ENCODE measurements at regions not wholly inside any gene's neighbourhood (a gene's known extent, or its start where the extent isn't known, plus 50 kb on each side); places are given as distances from the start of the nearest gene placed in this dataset.
"Not testable (repeated sequence)": the region's sequence is repeated elsewhere in the genome, so short reads cannot be mapped to it uniquely, and the experiment has no call there.

DNA sequence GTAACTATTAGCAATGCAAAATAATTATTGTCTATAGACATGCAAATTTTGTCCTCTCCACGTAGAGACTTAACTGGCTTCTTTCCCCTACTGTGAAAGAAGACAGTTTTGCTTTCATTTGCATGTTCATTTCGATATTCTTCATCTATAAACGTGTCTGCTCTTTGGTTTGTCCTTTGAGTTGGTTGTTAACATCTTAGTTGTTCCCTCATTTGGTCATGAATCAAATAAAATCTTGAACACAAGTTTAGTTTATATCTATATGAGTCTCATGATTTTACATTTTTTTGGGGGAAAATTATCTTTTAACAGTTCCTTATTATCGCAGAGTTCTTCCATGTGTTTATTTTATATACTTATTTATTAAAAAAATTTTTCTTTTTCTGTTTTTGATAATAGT lies 214.4 kb downstream of the UTP18 start:
- Mint-ChIP-seq H3K4me3 (no peak overlapping the region), H3K27ac (no peak overlapping the region), H3K36me3 (ENCODE audit: low read depth) (no peaks in the 10 kb centered on the region), H3K4me1 (ENCODE audit: low read depth) (peaks cover 1% of the 10 kb centered on the region), H3K9me3 (no peaks in the 10 kb centered on the region), H3K27me3 (ENCODE audit: low read depth) (peaks cover 25% of the 10 kb centered on the region)

DNA sequence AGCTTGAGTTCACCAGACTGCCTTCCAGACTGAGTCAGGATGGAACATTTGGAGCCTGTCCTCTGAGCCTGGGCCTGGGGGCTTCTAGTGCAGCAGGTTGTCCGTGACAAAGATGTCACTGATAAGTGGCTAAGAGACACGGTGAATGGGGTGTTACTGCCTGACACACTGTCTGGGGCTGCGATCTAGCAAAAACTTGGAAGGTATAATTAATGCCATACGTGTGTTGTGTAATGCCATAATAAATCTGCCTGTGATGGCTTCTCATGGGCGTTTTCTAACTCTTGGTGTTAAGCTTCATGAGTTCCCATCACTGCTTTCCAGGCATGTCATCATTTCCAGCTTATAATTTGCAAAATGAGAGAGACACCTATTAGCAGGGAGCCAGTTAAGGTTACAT lies 215.4 kb downstream of the UTP18 start:
- Mint-ChIP-seq H3K36me3 (ENCODE audit: low read depth) (no peaks in the 10 kb centered on the region), H3K4me3 (no peak overlapping the region), H3K27me3 (ENCODE audit: low read depth) (peaks cover 25% of the 10 kb centered on the region), H3K9me3 (peaks cover under 1% of the 10 kb centered on the region), H3K27ac (no peak overlapping the region), H3K4me1 (ENCODE audit: low read depth) (peaks cover 1% of the 10 kb centered on the region)

DNA sequence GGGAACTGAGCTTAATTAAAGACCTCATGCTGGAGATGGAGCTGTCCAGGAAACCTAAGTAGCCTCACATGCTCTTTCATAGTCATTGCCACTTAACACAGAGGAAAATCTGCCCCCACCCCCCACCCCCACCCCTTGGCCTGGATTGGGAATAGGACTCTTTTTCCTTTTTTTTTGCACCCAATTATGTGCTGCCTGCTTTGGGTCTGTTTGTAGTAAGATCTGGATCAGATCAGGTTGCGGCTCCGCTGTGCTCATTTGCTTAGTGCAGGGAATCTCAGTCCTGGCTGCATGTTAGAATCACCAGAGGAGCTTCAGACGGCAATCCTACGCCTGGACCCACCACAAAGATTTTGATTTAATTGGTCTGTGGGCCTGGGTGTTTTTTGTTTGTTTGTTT lies 219.0 kb downstream of the UTP18 start:
- Mint-ChIP-seq H3K9me3 (peaks cover 10% of the 10 kb centered on the region), H3K4me1 (ENCODE audit: low read depth) (peaks cover 3% of the 10 kb centered on the region), H3K4me3 (no peak overlapping the region), H3K27me3 (ENCODE audit: low read depth) (peaks cover 11% of the 10 kb centered on the region), H3K27ac (no peak overlapping the region), H3K36me3 (ENCODE audit: low read depth) (no peaks in the 10 kb centered on the region)

DNA sequence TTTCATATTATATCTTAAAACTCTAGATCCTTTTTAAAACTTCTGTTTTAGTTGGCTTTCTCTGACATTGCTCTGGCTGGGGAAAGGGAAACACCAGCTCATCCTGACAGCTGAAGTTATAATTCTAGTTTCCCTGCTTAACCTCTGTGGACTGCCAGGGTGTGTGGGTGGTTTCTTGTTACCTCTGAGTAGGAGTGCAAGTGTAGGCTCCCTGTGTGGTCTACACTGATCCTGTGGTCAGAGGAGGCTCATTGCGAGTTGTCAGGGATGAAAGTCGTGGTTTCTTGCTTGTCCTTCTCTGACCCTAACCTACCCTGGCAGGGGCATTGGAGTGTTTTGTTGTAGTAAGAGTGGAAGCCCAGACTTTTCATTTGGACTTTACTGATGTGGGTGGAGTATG lies 221.0 kb downstream of the UTP18 start:
- no peak overlapping the region for H3K27ac Mint-ChIP-seq
- no peaks in the 10 kb centered on the region for H3K36me3 Mint-ChIP-seq (ENCODE audit: low read depth)
- H3K4me1 Mint-ChIP-seq (ENCODE audit: low read depth) = peaks cover 3% of the 10 kb centered on the region
- peaks cover 19% of the 10 kb centered on the region for H3K27me3 Mint-ChIP-seq (ENCODE audit: low read depth)
- H3K9me3 Mint-ChIP-seq = peaks cover 10% of the 10 kb centered on the region
- no peak overlapping the region for H3K4me3 Mint-ChIP-seq

DNA sequence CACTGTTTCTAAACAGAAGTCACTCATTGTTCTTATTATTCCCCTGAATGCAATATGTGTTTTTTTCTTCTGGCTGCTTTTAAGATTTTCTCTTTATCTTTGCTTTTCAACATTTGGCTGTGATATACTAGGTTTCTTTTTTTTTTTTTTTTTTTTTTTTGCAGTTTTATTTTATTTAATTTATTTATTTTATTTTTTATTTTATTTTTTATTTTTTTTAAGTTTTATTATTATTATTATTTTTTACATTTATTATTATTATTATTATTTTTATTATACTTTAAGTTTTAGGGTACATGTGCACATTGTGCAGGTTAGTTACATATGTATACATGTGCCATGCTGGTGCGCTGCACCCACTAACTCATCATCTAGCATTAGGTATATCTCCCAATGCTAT lies 221.9 kb downstream of the UTP18 start:
- peaks cover 13% of the 10 kb centered on the region for H3K27me3 Mint-ChIP-seq (ENCODE audit: low read depth)
- H3K36me3 Mint-ChIP-seq (ENCODE audit: low read depth); H3K4me3 Mint-ChIP-seq; H3K27ac Mint-ChIP-seq; H3K9me3 Mint-ChIP-seq; H3K4me1 Mint-ChIP-seq (ENCODE audit: low read depth): not testable (repeated sequence)

DNA sequence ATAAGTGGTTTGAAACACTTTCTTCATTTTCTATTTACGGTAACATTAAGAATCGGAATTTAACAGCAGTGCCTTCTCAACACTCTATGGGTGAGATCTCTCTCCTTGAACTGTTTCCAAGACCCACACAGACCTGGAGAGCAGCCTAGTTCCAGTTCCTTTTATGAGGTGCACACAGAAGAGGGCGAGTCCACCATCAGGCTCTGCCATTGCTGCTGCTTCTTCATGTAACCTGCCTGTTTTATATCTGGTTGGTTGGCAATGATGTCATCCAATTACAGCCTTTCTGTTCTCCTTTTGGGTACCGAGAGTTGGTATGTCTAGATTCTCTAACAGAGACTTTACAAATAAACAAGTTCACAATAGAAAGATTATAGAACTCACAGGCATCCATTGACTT lies 225.7 kb downstream of the UTP18 start:
- Mint-ChIP-seq H3K9me3 (peaks cover 5% of the 10 kb centered on the region), H3K27ac (no peak overlapping the region), H3K4me3 (no peak overlapping the region), H3K27me3 (ENCODE audit: low read depth) (peaks cover 14% of the 10 kb centered on the region), H3K4me1 (ENCODE audit: low read depth) (peaks cover 8% of the 10 kb centered on the region), H3K36me3 (ENCODE audit: low read depth) (no peaks in the 10 kb centered on the region)

DNA sequence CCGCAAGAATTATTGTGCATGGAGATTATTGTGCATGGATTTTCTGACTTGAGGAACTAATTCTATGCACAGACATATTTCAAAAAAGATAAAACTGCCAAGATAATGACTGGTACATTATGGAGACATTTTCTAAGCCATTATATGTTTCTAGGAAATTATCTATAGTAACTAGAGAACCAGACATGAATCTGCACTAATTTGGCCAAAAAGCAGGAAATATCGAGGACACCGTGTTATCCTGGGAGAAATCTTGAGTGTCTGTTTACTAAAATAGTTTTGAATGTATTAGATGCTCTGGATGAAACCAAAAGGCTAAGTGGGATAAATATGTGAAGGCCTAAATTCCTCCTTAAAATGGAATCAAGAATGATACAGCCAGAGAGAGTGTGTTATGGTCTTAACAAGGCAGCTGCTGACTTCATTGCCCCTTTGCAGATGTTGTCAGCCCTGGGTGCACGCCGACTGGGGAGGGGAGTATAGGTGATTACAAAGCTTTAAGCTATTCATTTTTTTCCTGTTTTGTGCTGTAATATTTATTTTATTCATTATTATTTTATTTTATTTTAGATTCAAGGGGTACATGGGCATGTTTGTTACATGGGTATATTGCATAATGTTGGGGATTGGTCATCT lies 226.7 kb downstream of the UTP18 start:
- Mint-ChIP-seq H3K27ac (no peak overlapping the region), H3K9me3 (no peaks in the 10 kb centered on the region), H3K4me1 (ENCODE audit: low read depth) (peaks cover 5% of the 10 kb centered on the region), H3K27me3 (ENCODE audit: low read depth) (peaks cover 14% of the 10 kb centered on the region), H3K36me3 (ENCODE audit: low read depth) (no peaks in the 10 kb centered on the region), H3K4me3 (no peak overlapping the region)

DNA sequence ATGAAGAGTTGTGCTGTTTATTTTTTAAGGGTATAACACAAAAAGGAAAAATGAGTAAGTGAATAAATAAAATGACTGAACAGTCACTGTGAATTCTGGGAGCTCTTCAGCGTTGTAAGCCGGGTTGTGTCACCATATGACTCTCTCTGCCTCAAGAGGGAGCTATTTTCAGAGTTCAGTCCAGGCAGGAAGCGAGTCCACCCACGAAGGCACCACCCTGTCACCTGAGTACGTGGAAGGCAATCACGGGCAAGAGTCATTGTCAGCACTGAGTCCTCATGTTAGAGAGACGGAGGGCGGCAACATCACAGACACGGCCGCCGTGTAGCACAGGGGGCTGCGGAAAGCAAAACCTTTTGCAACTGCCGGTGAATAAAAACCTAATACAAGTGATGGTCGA lies 227.6 kb downstream of the UTP18 start:
- peaks cover 5% of the 10 kb centered on the region for H3K4me1 Mint-ChIP-seq (ENCODE audit: low read depth)
- H3K9me3 Mint-ChIP-seq = no peaks in the 10 kb centered on the region
- peaks cover 14% of the 10 kb centered on the region for H3K27me3 Mint-ChIP-seq (ENCODE audit: low read depth)
- no peaks in the 10 kb centered on the region for H3K36me3 Mint-ChIP-seq (ENCODE audit: low read depth)
- peak overlapping the region; percentile 18 for H3K4me3 Mint-ChIP-seq
- H3K27ac Mint-ChIP-seq = no peak overlapping the region

DNA sequence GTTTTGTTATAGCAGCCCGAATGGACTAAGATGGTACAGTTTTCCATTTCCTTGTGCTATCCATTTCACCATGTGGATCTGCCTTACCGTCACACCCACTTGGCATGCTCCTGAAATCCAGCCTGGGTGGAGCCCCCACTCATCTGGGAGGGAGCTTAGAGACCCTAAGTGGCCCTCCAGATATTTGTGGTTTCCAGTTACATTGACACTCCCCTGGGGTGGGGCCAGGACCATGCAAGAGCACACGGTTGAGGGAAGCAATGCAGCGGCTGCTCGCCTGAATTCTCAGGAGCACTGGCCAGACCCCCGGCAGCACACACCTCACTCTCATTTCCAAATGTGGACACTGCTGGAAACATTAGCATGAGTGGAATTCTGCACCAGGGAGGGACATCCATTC lies 231.1 kb downstream of the UTP18 start:
- peaks cover 5% of the 10 kb centered on the region for H3K4me1 Mint-ChIP-seq (ENCODE audit: low read depth)
- H3K27me3 Mint-ChIP-seq (ENCODE audit: low read depth) = peaks cover 6% of the 10 kb centered on the region
- H3K9me3 Mint-ChIP-seq = no peaks in the 10 kb centered on the region
- H3K4me3 Mint-ChIP-seq = no peak overlapping the region
- H3K27ac Mint-ChIP-seq = no peak overlapping the region
- H3K36me3 Mint-ChIP-seq (ENCODE audit: low read depth) = no peaks in the 10 kb centered on the region

DNA sequence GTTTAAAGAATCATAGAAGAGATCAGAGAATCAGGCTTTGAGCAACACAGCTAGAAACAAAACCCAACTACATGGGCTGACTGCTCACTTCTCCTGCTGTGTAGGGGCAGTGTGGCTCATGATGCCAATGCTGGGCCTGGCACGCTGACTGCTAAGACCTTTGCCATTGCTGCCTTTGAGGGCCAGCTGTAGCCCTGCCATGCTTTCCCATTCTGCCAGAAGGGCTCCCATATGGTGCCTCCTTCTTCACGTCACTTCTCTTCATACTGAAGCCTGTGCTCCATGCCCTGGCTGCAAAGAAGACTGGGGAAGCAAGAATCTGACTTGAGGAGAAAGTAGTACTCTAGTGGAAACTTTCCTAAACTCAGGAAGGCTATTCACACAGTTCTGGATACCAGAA lies 232.9 kb downstream of the UTP18 start:
- no peaks in the 10 kb centered on the region for H3K9me3 Mint-ChIP-seq
- H3K36me3 Mint-ChIP-seq (ENCODE audit: low read depth) = no peaks in the 10 kb centered on the region
- no peak overlapping the region for H3K27ac Mint-ChIP-seq
- no peaks in the 10 kb centered on the region for H3K4me1 Mint-ChIP-seq (ENCODE audit: low read depth)
- H3K27me3 Mint-ChIP-seq (ENCODE audit: low read depth) = no peaks in the 10 kb centered on the region
- H3K4me3 Mint-ChIP-seq = no peak overlapping the region

DNA sequence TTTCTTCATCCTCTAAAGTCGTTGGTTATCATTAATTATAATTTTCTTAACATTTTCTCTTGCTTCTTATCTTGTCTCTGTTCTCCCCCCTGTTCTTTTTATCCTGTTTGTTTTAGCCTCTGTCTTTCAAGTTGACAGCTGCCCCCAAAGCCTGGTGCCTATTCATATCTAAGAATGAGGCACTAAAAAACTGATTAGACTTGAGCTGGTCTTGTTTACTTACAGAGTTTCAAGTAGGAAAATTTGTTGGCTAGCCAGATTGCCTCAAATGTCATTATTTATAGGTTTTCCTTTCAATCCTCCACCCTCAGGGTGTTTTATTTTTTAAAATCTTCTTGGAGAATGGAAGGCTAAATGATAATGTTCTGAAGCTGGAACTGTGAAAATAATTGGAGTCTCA lies 236.0 kb downstream of the UTP18 start:
- H3K9me3 Mint-ChIP-seq = no peaks in the 10 kb centered on the region
- no peaks in the 10 kb centered on the region for H3K4me1 Mint-ChIP-seq (ENCODE audit: low read depth)
- no peaks in the 10 kb centered on the region for H3K27me3 Mint-ChIP-seq (ENCODE audit: low read depth)
- no peak overlapping the region for H3K4me3 Mint-ChIP-seq
- H3K36me3 Mint-ChIP-seq (ENCODE audit: low read depth) = no peaks in the 10 kb centered on the region
- H3K27ac Mint-ChIP-seq = no peak overlapping the region

DNA sequence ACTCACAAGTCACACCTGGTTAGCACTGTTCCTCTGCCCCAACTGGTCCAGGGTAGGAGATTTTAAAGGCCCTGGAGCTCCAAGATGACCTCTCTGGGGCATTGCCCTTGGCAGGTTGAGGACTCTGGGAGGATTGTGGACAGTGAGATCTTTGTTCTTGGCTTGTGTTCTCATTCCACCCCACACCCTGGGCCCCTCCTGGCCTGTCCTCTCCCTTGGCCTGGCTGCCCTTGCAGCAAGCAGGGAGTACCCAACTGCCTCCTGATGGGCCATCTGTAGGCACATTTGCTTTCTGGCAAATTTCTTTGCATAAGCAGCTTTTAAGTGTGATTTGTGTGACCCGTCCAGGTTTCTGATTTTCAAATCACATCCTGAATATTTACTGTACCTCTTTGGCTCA lies 239.6 kb downstream of the UTP18 start:
- Mint-ChIP-seq H3K9me3 (no peaks in the 10 kb centered on the region), H3K27me3 (ENCODE audit: low read depth) (peaks cover 4% of the 10 kb centered on the region), H3K36me3 (ENCODE audit: low read depth) (no peaks in the 10 kb centered on the region), H3K4me3 (no peak overlapping the region), H3K27ac (no peak overlapping the region), H3K4me1 (ENCODE audit: low read depth) (no peaks in the 10 kb centered on the region)

DNA sequence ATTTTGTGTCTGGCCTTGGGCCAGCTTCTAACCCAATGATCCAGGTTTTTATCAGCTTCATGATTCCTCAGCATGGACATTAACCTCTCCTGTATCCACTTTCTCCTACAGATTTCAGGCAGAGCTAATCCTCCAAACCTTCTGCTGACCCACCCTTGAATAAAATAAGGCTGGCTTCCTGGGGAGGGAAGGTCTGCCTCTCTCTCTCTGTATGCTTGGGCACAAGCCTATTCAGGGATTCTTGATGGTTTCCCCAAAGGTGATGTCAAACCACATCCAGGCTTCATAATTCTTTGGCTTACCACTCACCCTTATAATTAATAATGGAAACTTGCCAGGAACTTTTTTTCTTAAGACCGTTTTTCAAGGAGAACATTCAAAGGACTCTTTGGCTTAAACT lies 240.1 kb downstream of the UTP18 start:
- no peaks in the 10 kb centered on the region for H3K36me3 Mint-ChIP-seq (ENCODE audit: low read depth)
- H3K4me1 Mint-ChIP-seq (ENCODE audit: low read depth) = no peaks in the 10 kb centered on the region
- H3K4me3 Mint-ChIP-seq = no peak overlapping the region
- peaks cover 4% of the 10 kb centered on the region for H3K27me3 Mint-ChIP-seq (ENCODE audit: low read depth)
- H3K9me3 Mint-ChIP-seq = no peaks in the 10 kb centered on the region
- no peak overlapping the region for H3K27ac Mint-ChIP-seq

DNA sequence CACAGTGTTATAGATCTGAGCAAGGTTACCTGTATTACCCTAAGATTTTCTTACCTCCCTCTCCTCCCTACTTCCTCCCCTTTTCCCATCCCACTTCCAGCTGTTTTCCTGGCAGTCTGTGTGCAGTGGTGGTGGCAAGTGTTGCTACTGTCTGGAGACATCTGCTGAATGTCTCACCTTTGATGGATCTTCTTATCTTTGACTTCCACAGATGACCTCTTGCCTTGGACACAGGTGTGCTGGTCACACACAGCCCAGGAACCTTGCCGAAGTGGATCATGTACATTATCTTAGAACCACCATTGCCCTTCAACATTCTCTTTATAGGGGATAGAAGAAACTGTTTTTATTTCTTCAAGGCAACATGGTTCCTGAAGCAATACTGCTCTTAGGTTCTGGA lies 245.1 kb downstream of the UTP18 start:
- H3K9me3 Mint-ChIP-seq = no peaks in the 10 kb centered on the region

DNA sequence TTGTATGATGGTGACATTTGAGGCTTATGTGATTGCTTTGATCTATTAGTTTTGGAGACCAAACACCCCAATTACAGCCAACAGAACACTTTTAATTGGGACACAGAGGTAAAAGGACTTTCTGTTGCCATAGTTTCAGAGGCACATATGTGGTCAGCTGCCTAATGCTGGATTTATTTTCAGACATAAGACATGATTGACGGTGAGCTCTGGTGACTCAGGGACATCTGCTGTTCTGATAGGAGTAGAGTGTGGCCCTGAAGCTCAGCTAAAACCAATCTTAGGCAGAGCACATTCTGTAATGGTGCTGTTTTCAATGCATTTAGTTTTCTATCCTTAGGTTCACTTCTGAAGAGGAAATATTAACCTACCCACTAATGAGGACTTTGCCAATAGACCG lies 247.1 kb downstream of the UTP18 start:
- Mint-ChIP-seq H3K27ac (no peak overlapping the region), H3K27me3 (ENCODE audit: low read depth) (peaks cover 10% of the 10 kb centered on the region), H3K9me3 (no peaks in the 10 kb centered on the region), H3K4me1 (ENCODE audit: low read depth) (peaks cover 2% of the 10 kb centered on the region), H3K36me3 (ENCODE audit: low read depth) (no peaks in the 10 kb centered on the region), H3K4me3 (no peak overlapping the region)

More for the DNA sequence above, 245.1 kb downstream of the UTP18 start:
- Mint-ChIP-seq H3K36me3 (ENCODE audit: low read depth) (no peaks in the 10 kb centered on the region), H3K4me3 (no peak overlapping the region), H3K27ac (no peak overlapping the region), H3K27me3 (ENCODE audit: low read depth) (peaks cover 10% of the 10 kb centered on the region), H3K4me1 (ENCODE audit: low read depth) (no peaks in the 10 kb centered on the region)

DNA sequence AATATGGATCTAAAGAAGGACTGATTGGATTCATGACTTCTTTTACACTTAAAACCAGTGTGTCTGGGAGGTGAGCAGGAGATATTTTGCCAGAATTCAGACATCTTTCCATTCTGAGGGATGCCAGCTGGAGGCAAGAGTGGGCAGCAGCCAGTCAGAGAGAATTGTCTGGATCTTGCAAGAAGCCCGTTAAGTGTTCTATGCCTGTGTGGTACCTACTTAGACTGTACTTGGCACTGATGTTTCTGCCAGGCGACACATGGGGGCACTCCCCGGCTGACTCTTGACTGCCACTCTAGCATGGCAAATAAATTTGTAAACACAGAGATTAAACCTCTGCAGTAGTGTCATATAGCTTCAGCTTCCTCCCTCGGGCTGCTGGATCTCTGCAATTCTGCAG lies 247.7 kb downstream of the UTP18 start:
- H3K4me3 Mint-ChIP-seq = no peak overlapping the region
- H3K9me3 Mint-ChIP-seq = no peaks in the 10 kb centered on the region
- H3K4me1 Mint-ChIP-seq (ENCODE audit: low read depth) = peaks cover 2% of the 10 kb centered on the region
- no peaks in the 10 kb centered on the region for H3K36me3 Mint-ChIP-seq (ENCODE audit: low read depth)
- no peak overlapping the region for H3K27ac Mint-ChIP-seq
- peaks cover 10% of the 10 kb centered on the region for H3K27me3 Mint-ChIP-seq (ENCODE audit: low read depth)

Measured in T-helper 1 cell treated with Interleukin-12 subunit alpha and Interleukin-12 subunit beta and Interleukin-4 antibody, amounts not matched to agents 30 μg/mL and 1 μg/mL, for 36 hours (primary cell).